Hematopoietic multipotent progenitor cell treated with erythropoietin and hydrocortisone succinate and interleukin-3 and kit ligand, for 8 days (in vitro differentiated cells): ENCODE measurements at regions not wholly inside any gene's neighbourhood (a gene's known extent, or its start where the extent isn't known, plus 50 kb on each side); places are given as distances from the start of the nearest gene placed in this dataset.

Source experiments
- DNase-seq: peaks from one replicate; pipeline ENCODE4 v3.0.0-alpha.2; 2015

- DNase-seq, result no peak
These were observed 152.2 kb upstream of the VRK2 start for GRCh38 chr2:57894381-57894780.

DNA sequence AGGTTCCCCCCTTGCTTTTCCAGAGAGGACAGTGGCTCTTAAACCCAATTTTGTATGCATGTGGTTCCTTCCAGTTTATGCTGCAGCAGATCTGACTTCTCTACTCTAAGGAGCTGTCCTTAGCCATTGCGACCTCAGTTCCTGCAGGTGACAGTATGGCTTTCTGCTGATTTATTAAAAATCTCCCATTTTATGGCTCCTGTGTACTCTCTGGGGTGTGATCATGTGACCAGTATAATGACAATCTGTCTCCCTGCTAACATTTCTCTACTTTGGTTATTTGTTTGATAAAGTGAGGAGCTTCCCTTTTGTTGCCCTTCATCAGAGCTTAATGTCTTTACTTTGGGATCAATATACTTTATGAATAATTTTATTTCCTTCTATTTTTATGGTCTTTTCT lies 148.7 kb upstream of the VRK2 start:
- DNase-seq, result no peak

DNA sequence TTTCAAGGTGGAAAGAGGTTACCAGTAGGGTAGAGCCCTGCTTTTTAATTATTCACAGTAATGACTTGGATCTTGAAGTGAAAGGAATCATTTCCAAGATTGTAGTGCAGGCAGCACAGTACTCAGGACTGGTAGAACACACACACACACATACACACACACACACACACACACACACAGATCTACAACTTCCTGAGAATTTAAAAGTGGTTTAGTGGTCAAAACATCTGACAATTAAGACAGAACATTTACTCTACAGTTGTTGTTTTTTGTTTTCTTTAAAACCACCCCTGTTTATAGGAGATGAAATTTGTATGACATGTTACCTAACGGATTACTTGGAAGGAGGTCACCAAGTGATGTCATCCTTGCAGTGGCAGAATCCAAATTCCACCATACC lies 146.7 kb upstream of the VRK2 start:
- DNase-seq, result no peak

DNA sequence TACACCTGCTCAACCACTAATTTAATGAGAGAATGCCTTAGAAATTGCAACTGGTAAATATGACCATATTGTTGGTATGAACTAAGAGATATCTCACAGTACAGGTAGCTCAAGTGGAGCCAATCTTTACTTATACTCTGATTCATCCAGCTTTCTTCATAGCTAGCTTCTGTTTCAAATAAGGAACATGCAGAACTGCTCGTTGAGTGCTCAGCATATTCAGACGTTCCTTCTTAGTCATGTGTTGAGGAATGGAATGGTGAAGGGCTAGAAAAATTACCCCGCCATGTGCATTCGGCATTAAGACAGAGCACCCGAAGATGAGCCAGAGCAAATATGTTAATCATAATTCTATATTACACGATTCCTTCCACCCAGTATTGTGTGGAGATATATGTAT lies 144.0 kb upstream of the VRK2 start:
- no peak for DNase-seq

GRCh38 chr2:57906152-57906732 lies 140.4 kb upstream of the VRK2 start:
- DNase-seq, result peak; percentile 70

DNA sequence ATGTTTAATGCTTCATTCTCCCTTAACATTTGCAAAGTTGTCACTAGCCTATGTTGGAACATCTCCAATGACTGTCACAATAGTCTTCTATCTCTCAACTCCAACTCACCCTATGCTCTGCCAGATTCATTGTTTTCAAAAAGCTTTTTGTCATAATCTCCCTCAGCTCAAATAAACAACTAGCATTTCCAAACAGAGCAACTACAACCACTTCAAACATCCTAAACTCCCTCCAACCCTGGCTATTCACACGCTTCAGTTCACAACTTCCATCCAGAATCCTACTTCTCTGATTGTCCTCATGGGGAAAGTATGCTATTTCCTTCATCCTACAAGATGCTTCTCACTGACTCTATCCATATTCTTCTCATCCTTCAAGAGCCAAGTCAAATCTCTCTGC lies 139.2 kb upstream of the VRK2 start:
- DNase-seq, result no peak

DNA sequence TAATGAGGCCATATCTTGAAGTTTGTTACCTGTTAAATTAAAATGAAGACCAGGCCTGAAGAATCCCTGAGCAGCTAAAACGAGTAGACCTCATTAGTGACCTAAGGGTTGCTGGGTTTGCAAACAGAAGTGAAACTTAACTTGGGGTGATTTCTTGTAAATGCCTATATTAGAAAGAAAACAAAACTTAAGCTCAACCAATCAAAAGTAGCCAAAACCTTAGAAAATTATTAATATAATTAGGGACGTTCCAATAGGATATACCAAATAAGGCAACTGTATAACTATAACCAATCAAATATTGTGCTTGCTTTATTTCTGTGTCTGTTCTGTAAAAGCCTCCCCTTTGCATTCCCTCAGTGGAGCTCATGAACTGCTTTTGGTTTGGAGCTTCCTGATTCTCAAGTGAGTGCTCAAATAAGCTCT lies 137.9 kb upstream of the VRK2 start:
- no peak for DNase-seq

DNA sequence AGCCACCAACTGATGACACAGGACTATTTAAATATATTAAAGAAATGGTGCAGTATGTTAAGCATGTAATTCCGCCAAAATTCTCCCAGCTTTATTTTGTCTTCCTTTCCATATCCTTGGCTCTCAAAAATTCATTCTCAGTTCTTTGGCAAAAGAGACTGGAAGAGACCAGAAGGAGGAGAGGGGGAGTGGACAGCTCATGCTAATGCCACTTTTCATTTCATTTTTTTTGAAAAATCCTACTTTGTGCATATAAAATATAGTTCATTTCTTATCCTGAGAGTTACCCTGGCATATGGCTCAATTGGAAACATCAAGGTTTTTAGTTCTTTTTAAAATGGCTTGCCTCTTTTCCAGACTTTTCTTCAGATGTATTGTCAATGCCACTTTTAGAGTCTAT lies 128.5 kb upstream of the VRK2 start:
- DNase-seq, result no peak

DNA sequence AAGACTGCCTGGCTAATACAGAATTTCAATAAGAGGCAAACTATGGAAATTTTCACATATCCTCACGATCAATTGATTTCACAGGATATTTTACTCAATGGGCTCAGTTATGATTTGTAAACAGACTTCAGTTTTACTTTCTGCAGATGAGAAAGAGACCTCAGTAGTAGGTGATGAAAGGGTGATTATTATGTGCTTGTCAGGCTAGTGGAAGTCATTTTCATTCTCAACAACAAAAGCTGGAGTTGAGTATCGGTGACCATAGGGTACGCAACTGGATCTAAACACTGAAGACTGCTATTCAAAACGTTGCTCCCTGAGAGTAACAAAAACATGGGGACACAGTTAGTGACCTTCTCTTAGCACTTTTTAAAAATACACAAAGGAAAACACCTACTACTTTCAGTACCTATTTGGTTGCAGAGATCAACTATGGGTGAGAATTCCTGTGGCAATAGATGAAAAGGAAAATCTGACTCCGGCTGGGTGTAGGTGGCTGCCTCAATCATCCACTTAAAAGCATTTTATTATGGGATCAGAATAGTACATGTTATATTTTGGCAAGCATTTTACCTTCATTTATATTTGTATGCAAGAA lies 126.2 kb upstream of the VRK2 start:
- no peak for DNase-seq

DNA sequence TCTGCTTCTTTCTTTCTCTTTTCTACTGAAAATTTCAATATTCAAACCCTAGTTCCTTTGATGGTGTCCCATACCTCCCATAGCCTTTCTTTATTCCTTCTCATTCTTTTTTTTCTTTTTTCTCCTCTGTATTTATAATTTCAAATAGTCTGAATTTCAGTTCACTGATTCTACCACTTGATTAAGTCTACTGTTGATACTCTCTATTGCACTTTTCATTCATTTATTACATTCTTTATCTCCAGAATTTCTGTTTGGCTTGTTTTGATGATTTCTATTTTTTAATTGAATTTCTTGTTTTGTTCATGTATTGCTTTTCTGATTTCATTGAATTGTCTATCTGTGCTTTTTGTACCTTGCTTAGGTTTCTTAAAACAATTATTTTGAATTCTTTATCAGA lies 111.9 kb upstream of the VRK2 start:
- no peak for DNase-seq

DNA sequence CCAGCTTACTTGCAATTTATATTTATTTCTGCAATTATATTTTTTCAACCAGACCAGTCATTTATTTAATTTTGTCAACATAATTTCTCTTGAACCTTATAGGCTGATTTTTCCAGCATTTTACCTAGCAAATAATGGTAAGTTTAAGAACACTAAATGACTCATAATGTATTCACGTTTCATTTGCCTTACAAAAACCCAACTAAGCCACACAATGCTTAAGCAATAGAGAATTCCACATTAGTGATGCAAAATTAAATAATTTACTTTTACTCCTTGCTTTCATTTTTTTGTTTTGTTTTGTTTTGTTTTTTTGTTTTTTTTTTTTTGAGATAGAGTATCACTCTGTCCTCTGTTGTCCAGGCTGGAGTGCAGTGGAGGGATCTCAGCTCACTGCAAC lies 110.4 kb upstream of the VRK2 start:
- no peak for DNase-seq

GRCh38 chr2:57937456-57937855 lies 109.2 kb upstream of the VRK2 start:
- DNase-seq, result no peak

GRCh38 chr2:57941816-57942215 lies 104.8 kb upstream of the VRK2 start:
- no peak for DNase-seq

- DNase-seq, result no peak
These were observed 103.3 kb upstream of the VRK2 start for GRCh38 chr2:57943315-57943714.

GRCh38 chr2:57947398-57947797 lies 99.2 kb upstream of the VRK2 start:
- DNase-seq, result no peak

- DNase-seq, result no peak
These were observed 92.6 kb upstream of the VRK2 start for GRCh38 chr2:57954020-57954419.

DNA sequence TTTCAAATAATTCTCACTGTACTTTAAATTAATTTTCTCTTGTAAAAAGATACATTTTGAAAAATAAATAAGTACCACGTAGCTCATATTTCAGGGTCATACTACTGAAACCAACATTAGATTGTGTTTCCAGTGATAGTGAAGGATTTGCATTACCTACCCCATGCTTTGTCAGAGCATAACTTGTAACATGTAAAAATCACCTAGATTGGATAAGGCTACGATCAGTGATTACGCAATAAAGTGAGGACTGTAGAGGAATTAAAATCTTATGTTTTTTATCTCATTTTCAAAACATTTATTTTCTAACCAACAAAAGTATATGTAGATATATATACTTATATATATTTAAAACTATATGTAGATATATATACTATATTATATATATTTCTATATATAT lies 89.4 kb upstream of the VRK2 start:
- DNase-seq, result no peak

- no peak for DNase-seq
These were observed 87.2 kb upstream of the VRK2 start for GRCh38 chr2:57959390-57959789.

DNA sequence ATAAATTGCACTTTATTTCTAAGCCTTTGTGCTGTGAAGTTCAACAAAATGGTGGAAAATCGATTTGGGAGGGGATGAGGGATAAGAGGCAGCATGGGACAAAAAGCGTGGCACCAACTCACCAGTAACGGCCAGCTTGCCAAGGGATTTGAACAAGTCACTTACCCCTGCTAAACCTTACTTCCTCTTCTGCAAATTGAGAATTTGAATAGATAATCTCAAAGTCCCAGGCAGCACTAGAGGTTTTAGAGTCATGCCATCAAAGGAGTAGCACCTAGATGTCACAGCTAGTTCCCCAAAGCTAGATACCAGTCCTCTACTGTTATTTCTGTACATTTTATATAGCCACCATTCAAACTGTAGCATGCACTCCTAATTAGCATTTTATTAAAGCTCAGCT lies 83.7 kb upstream of the VRK2 start:
- no peak for DNase-seq

GRCh38 chr2:57965219-57965618 lies 81.4 kb upstream of the VRK2 start:
- DNase-seq, result no peak

- DNase-seq, result no peak
These were observed 80.6 kb upstream of the VRK2 start for GRCh38 chr2:57965961-57966360.

DNA sequence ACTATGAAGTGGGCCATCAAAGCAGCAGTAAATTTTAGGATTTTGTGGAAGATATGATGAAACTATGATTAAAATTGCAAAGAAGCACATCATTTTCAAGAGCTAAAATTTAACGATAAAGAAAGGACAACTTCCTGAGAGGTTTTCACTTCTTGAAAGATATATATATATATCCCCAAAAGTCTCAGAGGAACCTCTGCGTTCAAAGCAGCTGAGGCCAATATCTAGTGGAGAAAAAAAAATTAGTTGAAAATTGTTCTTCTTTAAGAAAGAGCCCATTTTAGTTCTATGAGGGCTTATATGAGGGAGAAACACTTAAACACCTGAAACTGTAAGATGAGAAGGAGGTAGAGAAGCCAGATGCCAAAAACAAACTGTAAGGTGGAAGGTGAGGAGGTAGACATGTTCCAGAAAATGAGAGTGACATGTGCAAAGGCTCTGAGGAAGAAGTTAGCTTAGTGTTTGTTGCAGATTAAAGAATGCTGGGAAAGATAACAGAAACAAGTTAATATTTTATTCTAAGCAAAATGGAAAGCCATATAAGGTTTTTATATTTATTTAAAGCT lies 72.9 kb upstream of the VRK2 start:
- no peak for DNase-seq

DNA sequence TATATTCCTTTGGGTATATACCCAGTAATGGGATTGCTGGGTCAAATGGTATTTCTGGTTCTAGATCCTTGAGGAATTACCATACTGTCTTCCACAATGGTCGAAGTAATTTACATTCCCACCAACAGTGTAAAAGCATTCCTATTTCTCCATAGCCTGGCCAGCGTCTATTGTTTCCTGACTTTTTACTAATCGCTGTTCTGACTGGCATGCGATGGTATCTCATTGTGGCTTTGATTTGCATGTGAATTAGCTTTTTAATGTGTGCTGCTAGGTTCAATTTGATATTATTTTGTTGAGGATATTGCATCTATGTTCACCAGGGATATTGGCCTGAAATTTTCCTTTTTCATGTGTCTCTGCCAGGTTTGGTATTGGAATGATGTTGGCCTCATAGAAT lies 67.4 kb upstream of the VRK2 start:
- no peak for DNase-seq

DNA sequence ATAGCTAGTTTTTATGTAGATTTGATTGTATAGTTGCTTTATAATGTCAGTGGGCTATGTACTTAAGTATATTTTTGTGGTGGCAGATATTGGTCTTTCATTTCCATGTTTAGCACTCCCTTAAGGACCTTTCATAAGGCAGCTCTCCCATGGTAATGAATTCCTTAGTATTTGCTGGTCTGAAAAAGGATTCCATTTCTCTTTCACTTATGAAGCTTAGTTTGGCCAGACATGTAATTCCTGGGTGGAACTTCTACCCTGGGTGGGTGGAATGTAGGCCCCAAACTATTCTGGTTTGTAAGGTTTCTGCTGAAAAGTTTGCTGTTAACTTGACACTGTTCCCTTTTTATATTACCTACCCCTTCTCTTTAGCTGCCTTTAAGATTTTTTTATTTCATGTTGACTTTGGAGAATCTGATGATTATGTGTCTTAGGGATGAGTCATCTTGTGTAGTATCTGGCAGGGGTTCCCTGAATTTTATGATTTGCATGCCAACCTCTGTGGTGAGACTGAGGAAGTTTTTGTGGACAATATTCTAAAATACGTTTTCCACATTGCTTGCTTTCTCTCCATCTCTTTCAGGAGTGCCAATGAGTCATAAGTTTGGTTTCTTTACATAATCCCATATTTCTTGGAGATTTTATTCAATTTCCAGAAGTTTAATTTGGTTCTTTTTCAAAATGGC lies 65.4 kb upstream of the VRK2 start:
- DNase-seq, result no peak
